Suppressor macrophage treated with lipopolysaccharide for 1 hour (primary cell): ENCODE measurements at regions not wholly inside any gene's neighbourhood (a gene's known extent, or its start where the extent isn't known, plus 50 kb on each side); places are given as distances from the start of the nearest gene placed in this dataset.

Experiments
- DNase-seq, 3 donors: peaks; one replicate each; pipeline ENCODE4 v3.0.0-alpha.2; 2020 to 2022

GRCh38 chr6:84414531-84414930, 187.1 kb upstream of the CEP162 start:
- DNase-seq = no peak

DNA sequence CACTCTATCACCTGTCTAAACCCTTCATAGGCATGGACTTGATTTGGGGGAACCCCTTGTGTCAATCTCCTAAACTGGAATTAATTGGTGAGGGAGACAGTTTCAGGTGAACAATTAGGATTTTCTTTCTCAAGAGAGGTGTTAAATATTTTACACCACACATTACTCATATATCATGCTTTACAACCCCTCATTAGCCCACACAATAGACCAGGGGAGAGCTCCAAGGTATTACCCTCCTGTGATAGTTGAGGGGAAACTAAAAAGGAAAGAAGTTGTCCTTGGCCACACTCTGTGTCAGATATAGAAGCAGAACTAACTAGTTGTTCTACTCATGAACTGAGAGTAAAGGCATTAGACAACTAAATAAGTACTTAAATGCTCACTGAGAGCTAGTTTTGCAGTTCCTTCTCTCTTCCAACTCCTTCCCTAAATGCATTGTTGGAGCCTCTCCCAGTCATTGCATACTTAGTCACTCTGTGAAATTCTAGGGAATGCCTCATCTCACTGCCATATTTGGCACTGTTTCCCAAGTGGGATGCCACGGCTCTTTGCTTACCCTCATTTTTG, 183.7 kb upstream of the CEP162 start:
- no peak for DNase-seq

GRCh38 chr6:84409911-84410310, 182.5 kb upstream of the CEP162 start:
- DNase-seq = no peak

DNA sequence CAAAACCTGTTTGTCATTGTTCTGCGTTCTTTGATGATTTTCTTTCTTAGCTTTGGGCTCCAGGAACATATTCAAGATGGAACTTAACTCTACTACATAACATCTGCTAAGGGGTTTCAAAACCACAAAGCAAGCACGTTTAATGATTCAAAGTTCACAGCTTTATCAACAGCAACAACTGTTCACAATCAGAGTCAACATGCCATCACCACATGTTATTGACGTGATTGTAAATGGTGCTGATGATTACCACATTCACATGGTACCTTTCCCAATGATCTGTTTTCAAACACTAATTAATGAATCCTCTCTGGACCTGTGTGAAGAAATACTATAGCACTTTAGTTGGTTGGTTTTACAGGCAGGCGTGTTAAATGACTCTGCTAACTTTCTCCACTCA, 180.6 kb upstream of the CEP162 start:
- no peak for DNase-seq

DNA sequence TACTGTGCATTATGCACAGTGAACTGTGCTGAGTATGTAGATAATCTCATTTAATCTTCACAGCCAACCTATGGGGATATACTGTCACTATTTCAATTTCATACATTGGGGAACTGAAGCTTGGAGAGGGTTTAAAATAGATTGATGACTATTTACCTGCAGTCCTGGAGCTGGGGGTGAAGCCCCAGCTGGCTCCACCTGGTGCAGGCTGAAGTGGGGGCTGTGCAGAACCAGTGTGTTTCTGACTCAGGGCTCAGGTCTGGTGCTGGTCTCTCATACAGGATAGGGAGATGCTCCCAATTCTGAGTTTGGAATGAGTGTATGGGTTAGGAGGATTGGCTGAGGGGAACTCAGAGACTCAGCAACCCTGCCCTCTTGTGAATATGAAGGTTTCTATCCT, 176.1 kb upstream of the CEP162 start:
- no peak for DNase-seq

- DNase-seq = no peak
Observed at GRCh38 chr6:84399003-84399402, 171.6 kb upstream of the CEP162 start.

- no peak for DNase-seq
Observed at GRCh38 chr6:84392261-84392660, 164.8 kb upstream of the CEP162 start.

GRCh38 chr6:84390851-84391250, 163.4 kb upstream of the CEP162 start:
- DNase-seq = no peak

DNA sequence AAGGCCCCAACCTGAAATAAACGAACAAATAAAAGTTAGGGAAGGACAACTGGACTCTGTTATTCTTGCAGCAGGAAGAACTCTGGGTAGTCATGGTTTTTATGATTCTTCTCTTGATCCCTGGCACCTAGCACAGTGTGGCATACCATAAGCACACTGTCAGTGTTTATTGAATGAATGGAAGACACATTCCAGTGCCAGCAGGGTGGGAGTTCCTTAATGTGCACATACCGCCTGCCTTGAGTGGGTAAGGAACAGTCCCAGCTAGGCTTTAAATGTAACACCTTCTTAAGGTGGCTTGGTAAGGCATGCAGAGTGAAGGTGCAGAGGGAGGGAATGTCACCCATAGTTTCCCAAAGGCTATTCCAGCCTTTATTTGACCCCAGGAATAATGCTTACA, 162.9 kb upstream of the CEP162 start:
- no peak for DNase-seq

- DNase-seq = no peak
Observed at GRCh38 chr6:84379142-84379541, 151.7 kb upstream of the CEP162 start.

- no peak for DNase-seq
Observed at GRCh38 chr6:84372290-84372689, 144.8 kb upstream of the CEP162 start.

- DNase-seq = no peak
Observed at GRCh38 chr6:84371681-84372080, 144.2 kb upstream of the CEP162 start.

DNA sequence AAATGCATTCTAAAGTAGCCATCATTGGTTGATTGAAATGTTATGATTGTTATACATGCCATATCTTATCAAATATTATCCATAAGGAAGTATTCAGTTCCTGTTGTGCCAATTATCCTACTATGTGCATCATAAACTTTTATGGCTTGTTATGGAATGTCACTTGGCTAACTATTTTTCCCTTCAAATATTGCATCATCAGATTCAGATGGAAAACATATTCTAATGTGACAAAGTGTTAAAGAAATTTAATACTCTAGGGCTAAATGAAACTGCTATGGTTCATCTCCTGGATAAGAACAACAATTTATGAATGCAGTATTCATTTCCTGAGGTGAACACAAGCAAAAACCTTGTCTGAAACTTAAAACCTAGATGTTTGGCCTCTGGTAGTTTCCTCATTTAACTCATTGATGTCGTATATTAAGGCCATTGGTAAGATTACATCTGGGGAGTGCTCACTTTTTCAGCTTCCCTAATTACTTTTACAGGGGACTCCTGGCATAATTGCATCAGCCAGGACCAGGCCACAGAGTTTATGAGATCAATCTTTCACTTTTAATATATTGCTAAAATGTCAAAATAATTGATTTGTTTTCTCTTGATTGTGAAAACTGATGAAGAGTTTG, 134.9 kb upstream of the CEP162 start:
- DNase-seq = no peak

DNA sequence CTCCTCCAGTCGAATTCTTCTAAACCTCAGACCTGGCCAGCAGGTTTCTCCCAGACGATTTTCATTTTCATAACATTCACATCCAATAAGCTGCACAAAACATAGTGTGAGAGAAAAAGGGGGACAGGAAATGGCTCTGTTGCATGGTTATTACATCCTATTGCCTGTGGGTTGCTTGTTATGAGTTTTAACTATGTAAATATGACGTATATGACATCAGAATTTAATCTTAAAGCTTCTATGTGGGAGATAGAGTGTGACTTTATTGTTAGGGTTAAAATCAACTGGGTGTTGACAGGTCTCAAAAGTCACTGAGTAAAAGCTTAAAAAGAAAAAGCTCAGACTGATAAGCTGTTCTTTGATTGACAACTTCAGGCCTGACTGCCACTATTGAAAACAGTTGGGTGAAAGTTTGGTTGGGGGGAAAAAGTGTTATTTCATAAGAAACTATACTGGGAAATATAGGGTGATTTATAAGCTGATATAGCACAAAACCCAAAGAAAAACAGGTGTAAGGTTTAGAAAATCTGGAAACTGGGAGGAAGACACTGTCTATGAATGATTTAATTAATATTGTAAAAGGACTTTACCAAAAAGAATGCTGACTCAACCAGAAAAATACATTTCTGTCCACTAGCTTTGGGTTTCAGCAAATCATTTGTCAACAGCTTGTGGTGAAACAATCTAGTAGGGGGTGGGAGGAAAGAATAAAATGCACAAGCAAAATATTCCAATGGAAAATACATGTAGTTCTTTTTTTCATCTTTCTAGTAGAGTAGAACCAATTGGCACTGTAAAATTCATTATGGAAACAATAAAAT, 134.1 kb upstream of the CEP162 start:
- no peak for DNase-seq

DNA sequence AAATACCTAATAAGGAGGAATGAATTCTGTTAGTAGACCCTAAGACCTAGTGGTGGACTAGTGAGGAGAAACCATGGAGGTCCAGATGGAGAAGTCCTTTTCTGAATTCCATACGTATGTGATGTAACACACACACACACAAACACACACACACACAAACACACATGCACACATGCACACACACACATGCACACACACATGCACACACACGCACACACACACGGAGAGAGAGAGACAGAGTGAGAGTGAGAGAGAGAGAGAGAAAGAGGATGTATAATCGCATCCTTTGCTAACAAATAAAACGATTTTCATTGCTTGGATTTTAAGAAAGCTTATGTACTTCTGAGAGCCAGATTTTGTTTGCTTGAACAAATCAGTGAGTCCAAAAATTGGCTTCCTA, 132.6 kb upstream of the CEP162 start:
- DNase-seq = no peak

DNA sequence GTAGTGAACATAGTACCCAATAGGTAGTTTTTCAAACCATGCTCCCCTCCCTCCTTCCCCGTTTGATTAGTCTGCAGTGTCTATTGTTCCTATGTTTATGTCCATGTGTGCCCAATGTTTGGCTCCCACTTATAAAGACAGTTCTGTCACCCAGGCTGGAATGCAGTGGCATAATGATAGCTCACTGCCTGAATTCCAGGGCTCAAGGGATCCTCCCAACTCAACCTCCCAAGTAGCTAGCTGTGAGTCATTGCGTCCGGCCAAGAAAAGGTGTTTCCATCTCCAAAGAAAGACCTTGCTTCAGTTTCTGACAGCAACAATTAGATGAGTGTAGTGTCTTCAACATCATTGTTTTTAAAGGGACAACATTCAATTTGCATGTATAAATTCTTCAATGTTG, 131.1 kb upstream of the CEP162 start:
- no peak for DNase-seq

GRCh38 chr6:84357631-84358030, 130.2 kb upstream of the CEP162 start:
- DNase-seq = no peak

GRCh38 chr6:84356907-84357306, 129.5 kb upstream of the CEP162 start:
- no peak for DNase-seq

- DNase-seq = no peak
Observed at GRCh38 chr6:84353459-84354423, 126.3 kb upstream of the CEP162 start.

DNA sequence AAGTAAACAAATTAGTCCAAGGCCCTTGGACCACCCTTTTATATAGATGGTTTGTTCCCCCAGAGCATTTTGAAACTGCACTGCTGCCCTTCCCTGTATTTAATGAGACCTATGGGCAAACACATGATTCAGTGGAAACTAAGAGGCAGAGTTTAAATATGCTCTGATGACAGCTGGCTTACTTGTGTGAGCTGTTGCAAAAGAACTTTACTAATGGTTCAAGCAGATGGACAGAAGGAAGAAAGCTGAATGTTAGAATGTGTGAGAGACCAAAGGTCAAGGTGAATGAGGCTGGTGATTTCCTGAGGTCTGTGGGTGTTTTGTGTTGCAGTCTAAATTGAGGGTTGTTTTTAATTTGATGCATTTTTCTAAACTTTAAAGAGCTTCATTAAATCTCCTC, 123.0 kb upstream of the CEP162 start:
- DNase-seq = no peak

GRCh38 chr6:84349542-84349941, 122.1 kb upstream of the CEP162 start:
- DNase-seq = no peak

DNA sequence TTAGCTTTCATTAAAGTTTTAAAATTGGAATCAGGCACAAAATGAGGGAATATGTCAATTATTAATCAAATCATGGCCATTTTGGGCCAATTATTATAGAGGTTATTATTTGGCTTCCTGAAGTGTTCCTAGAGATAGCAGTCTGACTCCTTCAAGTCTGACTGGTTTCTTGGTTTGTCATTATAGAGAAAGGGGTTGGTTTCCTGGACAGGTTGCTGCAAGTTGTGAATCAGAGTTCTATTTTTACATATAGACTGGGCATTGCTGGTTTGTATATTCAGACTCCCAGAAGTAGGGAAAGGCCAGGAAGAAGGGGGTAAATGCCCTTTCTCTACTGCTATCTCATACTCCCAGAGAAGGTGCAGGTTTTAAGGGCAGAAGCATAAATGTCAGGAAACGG, 121.4 kb upstream of the CEP162 start:
- no peak for DNase-seq

- DNase-seq = no peak
Observed at GRCh38 chr6:84346372-84346771, 118.9 kb upstream of the CEP162 start.
